ENCODE measurements at regions not wholly inside any gene's neighbourhood (a gene's known extent, or its start where the extent isn't known, plus 50 kb on each side); places are given as distances from the start of the nearest gene placed in this dataset.

- no peak for TF ChIP-seq POLR2A (IDR thresholded peaks at IDR 0.05)
- TF ChIP-seq CTCF (IDR thresholded peaks at IDR 0.05 in 8 of 11, conservative IDR thresholded peaks at IDR 0.05 in 3 of 11): no peak
Observed at GRCh38 chr3:117644203-117644602, 934.6 kb downstream of the TUSC7 start.

Measured in spleen (tissue), 7 donors.